K562 (cell line): ENCODE measurements at regions not wholly inside any gene's neighbourhood (a gene's known extent, or its start where the extent isn't known, plus 50 kb on each side); places are given as distances from the start of the nearest gene placed in this dataset.
A peak's percentile ranks its signal among the peaks of the same experiment; 100 is the strongest.

ENCODE experiments used
- CC2D1A ChIP-seq: fragments of 450-650 bp; IDR thresholded peaks from 2 replicates; pipeline ENCODE4 v1.6.1; 2017; ENCODE audit warnings: mild to moderate bottlenecking
- CCNT2 ChIP-seq: IDR thresholded peaks from 2 replicates; pipeline ENCODE4 v1.6.1; 2011; ENCODE audit warnings: borderline replicate concordance, low read depth, mild to moderate bottlenecking, moderate library complexity, mixed read lengths, low read length; ENCODE audit not compliant: insufficient read length; ENCODE audit errors: extremely low read depth
- EHMT2 ChIP-seq: fragments of 450-650 bp; IDR thresholded peaks from 2 replicates; pipeline ENCODE4 v1.6.1; 2018; ENCODE audit warnings: antibody characterized with exemption
- JUND ChIP-seq, 2 experiments: IDR thresholded peaks; 2 replicates in 1 of 2; 3 replicates in 1 of 2; pipeline ENCODE4 v1.6.1; 2011; ENCODE audit warnings: borderline replicate concordance in 2 of 2, low read depth in 2 of 2, low read length in 2 of 2, improper control_type of control experiment in 1 of 2, missing biosample characterization in 1 of 2, missing genetic modification characterization in 1 of 2, missing genetic modification reagents in 1 of 2
- MAFF ChIP-seq: IDR thresholded peaks from 2 replicates; pipeline ENCODE4 v1.6.1; 2012; ENCODE audit warnings: low read length, improper control_type of control experiment
- MAZ ChIP-seq, 2 experiments: fragments of 450-650 bp in 1 of 2; sonication (generic) in 1 of 2; formaldehyde crosslinking; IDR thresholded peaks in 1 of 2; conservative IDR thresholded peaks in 1 of 2; 2 replicates each; pipeline versions ENCODE4 v1.4.0 to v1.5.0; 2020; ENCODE audit warnings: mild to moderate bottlenecking in 1 of 2, missing genetic modification reagents in 1 of 2
- MTA2 ChIP-seq: fragments of 450-650 bp; IDR thresholded peaks from 2 replicates; pipeline ENCODE4 v1.6.1; 2016; ENCODE audit warnings: low read depth
- MYC ChIP-seq, 2 experiments: fragments of 250-450 bp in 1 of 2; sonication (Bioruptor Pico) in 1 of 2; IDR thresholded peaks; 2 replicates each; pipeline versions ENCODE4 v1.5.1 to v1.6.1; 2012 to 2021; ENCODE audit warnings: low read depth in 2 of 2, borderline replicate concordance in 1 of 2, improper control_type of control experiment in 1 of 2, low read length in 1 of 2, mild to moderate bottlenecking in 1 of 2, moderate library complexity in 1 of 2
- NUFIP1 ChIP-seq: fragments of 450-650 bp; IDR thresholded peaks from 2 replicates; pipeline ENCODE4 v1.6.1; 2018; ENCODE audit not compliant: partially characterized antibody
- PTTG1 ChIP-seq: fragments of 450-650 bp; IDR thresholded peaks from 2 replicates; pipeline ENCODE4 v1.6.1; 2016; ENCODE audit warnings: low read depth, mild to moderate bottlenecking, missing genetic modification characterization, missing compliant biosample characterization
- RAD21 ChIP-seq, 2 experiments: fragments of 250-450 bp in 1 of 2; fragments of 450-650 bp in 1 of 2; sonication (Bioruptor Pico) in 1 of 2; formaldehyde crosslinking in 1 of 2; IDR thresholded peaks in 1 of 2; conservative IDR thresholded peaks in 1 of 2; 2 replicates each; pipeline versions ENCODE4 v1.4.0 to v1.8.0; 2020 to 2022; ENCODE audit warnings: mild to moderate bottlenecking in 2 of 2, moderate library complexity in 1 of 2
- SMARCC2 ChIP-seq: fragments of 450-650 bp; IDR thresholded peaks from 2 replicates; pipeline ENCODE4 v1.6.1; 2017; ENCODE audit warnings: antibody characterized with exemption, moderate library complexity, mild to moderate bottlenecking, low read depth
- SRF ChIP-seq, 2 experiments: fragments of 250-450, 450-650 bp in 1 of 2; sonication (Bioruptor Pico) in 1 of 2; sonication (generic) in 1 of 2; formaldehyde crosslinking; IDR thresholded peaks; 2 replicates each; pipeline versions ENCODE4 v1.5.0 to v1.5.1; 2020 to 2022; ENCODE audit warnings: mild to moderate bottlenecking in 1 of 2, missing genetic modification reagents in 1 of 2
- TEAD4 ChIP-seq, 2 experiments: sonication (generic) in 1 of 2; formaldehyde crosslinking in 1 of 2; IDR thresholded peaks; 2 replicates each; pipeline versions ENCODE4 v1.6.1 to v1.8.0; 2012 to 2022; ENCODE audit warnings: borderline replicate concordance in 1 of 2, inconsistent platforms in 1 of 2, low read length in 1 of 2, mild to moderate bottlenecking in 1 of 2, missing genetic modification reagents in 1 of 2
- TF ChIP-seq, protein P1 (sequence below): fragments of 250-450 bp; sonication (Bioruptor Pico); IDR thresholded peaks from 2 replicates; pipeline ENCODE4 v1.4.0; 2020
- TF ChIP-seq, protein P2 (sequence below): fragments of 450-650 bp; IDR thresholded peaks from 2 replicates; pipeline ENCODE4 v1.6.1; 2016; ENCODE audit warnings: low read depth, mild to moderate bottlenecking, moderate library complexity
- TF ChIP-seq, protein P3 (sequence below): fragments of 250-450 bp; sonication (Bioruptor Pico); IDR thresholded peaks from 2 replicates; pipeline ENCODE4 v1.8.0; 2021; ENCODE audit warnings: moderate library complexity, mild to moderate bottlenecking, inconsistent platforms
- TF ChIP-seq, protein P4 (sequence below): fragments of 450-650 bp; IDR thresholded peaks from 2 replicates; pipeline ENCODE4 v1.6.1; 2017; ENCODE audit warnings: antibody characterized with exemption, mild to moderate bottlenecking

DNA sequence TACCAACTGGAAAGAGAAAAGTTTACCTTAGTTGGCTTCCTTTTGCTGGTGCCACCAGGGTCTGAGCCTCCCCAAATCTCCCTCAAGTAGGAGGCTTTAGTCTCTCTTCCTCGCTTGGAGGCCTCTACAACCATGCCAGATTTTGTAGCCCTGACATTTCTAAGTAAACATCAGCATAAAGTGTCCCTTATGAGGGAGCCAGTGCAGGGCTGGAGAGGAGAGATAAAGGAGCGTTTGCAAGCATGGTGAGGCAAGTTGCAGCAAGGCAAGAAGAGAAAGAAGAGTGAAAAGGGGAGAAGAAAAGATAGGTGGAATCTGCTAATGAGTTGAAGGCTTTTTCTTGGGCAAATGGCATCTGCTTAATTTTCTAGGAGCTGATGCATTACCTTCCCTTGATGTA, 82.7 kb upstream of the FNDC3B start (continued):
- TF ChIP-seq JUND (IDR thresholded peaks at IDR 0.05; ENCODE audit: borderline replicate concordance, low read depth, low read length): peak; percentile 39; the same call in 1 of the 2 replicates
- TF ChIP-seq JUND (tag; IDR thresholded peaks at IDR 0.05; ENCODE audit: borderline replicate concordance, low read depth, low read length): no peak; the same call in 2 of the 3 replicates
- TF ChIP-seq, protein P1, sequence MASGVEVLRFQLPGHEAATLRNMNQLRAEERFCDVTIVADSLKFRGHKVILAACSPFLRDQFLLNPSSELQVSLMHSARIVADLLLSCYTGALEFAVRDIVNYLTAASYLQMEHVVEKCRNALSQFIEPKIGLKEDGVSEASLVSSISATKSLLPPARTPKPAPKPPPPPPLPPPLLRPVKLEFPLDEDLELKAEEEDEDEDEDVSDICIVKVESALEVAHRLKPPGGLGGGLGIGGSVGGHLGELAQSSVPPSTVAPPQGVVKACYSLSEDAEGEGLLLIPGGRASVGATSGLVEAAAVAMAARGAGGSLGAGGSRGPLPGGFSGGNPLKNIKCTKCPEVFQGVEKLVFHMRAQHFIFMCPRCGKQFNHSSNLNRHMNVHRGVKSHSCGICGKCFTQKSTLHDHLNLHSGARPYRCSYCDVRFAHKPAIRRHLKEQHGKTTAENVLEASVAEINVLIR (CRISPR knock-in tag): no peak
- peak; percentile 74; the same call in 1 of the 2 replicates for TF ChIP-seq SMARCC2
- peak; percentile 18 to 28; a peak in 1 of 4 replicates for TF ChIP-seq RAD21 (CRISPR knock-in tag; conservative IDR thresholded peaks at IDR 0.05 in 1 of 2, IDR thresholded peaks at IDR 0.05 in 1 of 2)
- peak; percentile 52 for TF ChIP-seq EHMT2
- TF ChIP-seq MAZ (CRISPR knock-in tag; conservative IDR thresholded peaks at IDR 0.05 in 1 of 2, IDR thresholded peaks at IDR 0.05 in 1 of 2): 0 out of 4 replicates have a peak, but pooled peaks of 1 of the 2 experiments have one; percentile 18
- TF ChIP-seq, protein P2, sequence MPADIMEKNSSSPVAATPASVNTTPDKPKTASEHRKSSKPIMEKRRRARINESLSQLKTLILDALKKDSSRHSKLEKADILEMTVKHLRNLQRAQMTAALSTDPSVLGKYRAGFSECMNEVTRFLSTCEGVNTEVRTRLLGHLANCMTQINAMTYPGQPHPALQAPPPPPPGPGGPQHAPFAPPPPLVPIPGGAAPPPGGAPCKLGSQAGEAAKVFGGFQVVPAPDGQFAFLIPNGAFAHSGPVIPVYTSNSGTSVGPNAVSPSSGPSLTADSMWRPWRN: 0 out of 2 replicates have a peak, but pooled peaks have one; percentile 25
- TF ChIP-seq TEAD4 (IDR thresholded peaks at IDR 0.05; ENCODE audit: low read length): peak; percentile 85
- TF ChIP-seq TEAD4 (CRISPR knock-in tag; IDR thresholded peaks at IDR 0.05; ENCODE audit: borderline replicate concordance): no peak
- 0 out of 2 replicates have a peak, but pooled peaks have one; percentile 28 for TF ChIP-seq PTTG1 (tag)
- peak; percentile 39; the same call in 1 of the 2 replicates for TF ChIP-seq MYC (IDR thresholded peaks at IDR 0.05; ENCODE audit: low read depth, low read length)
- no peak for TF ChIP-seq MYC (CRISPR knock-in tag; IDR thresholded peaks at IDR 0.05; ENCODE audit: borderline replicate concordance, low read depth)
- TF ChIP-seq NUFIP1: no peak
- peak; percentile 28 for TF ChIP-seq CCNT2
- TF ChIP-seq MTA2: peak; percentile 81
- peak; percentile 43; the same call in 1 of the 2 replicates for TF ChIP-seq CC2D1A
- TF ChIP-seq SRF (CRISPR knock-in tag; IDR thresholded peaks at IDR 0.05): 0 out of 4 replicates have a peak, but pooled peaks of 1 of the 2 experiments have one; percentile 14
- TF ChIP-seq, protein P3, sequence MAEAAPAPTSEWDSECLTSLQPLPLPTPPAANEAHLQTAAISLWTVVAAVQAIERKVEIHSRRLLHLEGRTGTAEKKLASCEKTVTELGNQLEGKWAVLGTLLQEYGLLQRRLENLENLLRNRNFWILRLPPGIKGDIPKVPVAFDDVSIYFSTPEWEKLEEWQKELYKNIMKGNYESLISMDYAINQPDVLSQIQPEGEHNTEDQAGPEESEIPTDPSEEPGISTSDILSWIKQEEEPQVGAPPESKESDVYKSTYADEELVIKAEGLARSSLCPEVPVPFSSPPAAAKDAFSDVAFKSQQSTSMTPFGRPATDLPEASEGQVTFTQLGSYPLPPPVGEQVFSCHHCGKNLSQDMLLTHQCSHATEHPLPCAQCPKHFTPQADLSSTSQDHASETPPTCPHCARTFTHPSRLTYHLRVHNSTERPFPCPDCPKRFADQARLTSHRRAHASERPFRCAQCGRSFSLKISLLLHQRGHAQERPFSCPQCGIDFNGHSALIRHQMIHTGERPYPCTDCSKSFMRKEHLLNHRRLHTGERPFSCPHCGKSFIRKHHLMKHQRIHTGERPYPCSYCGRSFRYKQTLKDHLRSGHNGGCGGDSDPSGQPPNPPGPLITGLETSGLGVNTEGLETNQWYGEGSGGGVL (CRISPR knock-in tag): no peak
- TF ChIP-seq, protein P4, sequence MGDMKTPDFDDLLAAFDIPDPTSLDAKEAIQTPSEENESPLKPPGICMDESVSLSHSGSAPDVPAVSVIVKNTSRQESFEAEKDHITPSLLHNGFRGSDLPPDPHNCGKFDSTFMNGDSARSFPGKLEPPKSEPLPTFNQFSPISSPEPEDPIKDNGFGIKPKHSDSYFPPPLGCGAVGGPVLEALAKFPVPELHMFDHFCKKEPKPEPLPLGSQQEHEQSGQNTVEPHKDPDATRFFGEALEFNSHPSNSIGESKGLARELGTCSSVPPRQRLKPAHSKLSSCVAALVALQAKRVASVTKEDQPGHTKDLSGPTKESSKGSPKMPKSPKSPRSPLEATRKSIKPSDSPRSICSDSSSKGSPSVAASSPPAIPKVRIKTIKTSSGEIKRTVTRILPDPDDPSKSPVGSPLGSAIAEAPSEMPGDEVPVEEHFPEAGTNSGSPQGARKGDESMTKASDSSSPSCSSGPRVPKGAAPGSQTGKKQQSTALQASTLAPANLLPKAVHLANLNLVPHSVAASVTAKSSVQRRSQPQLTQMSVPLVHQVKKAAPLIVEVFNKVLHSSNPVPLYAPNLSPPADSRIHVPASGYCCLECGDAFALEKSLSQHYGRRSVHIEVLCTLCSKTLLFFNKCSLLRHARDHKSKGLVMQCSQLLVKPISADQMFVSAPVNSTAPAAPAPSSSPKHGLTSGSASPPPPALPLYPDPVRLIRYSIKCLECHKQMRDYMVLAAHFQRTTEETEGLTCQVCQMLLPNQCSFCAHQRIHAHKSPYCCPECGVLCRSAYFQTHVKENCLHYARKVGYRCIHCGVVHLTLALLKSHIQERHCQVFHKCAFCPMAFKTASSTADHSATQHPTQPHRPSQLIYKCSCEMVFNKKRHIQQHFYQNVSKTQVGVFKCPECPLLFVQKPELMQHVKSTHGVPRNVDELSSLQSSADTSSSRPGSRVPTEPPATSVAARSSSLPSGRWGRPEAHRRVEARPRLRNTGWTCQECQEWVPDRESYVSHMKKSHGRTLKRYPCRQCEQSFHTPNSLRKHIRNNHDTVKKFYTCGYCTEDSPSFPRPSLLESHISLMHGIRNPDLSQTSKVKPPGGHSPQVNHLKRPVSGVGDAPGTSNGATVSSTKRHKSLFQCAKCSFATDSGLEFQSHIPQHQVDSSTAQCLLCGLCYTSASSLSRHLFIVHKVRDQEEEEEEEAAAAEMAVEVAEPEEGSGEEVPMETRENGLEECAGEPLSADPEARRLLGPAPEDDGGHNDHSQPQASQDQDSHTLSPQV: peak; percentile 49; the same call in 1 of the 2 replicates
- no peak for TF ChIP-seq MAFF
